ENCODE measurements at regions not wholly inside any gene's neighbourhood (a gene's known extent, or its start where the extent isn't known, plus 50 kb on each side); places are given as distances from the start of the nearest gene placed in this dataset.

GRCh38 chr4:20383283-20383682, 131.6 kb downstream of the SLIT2 start:
- no peak for TF ChIP-seq CTCF (conservative IDR thresholded peaks at IDR 0.05; ENCODE audit: low read length)
- TF ChIP-seq EZH2phosphoT487 (IDR thresholded peaks at IDR 0.05; ENCODE audit: borderline replicate concordance, low read depth, low read length) = no peak

Data from OCI-LY7 (cell line).